Stimulated activated naive CD4-positive, alpha-beta T cell treated with Interleukin-2 at 50 U/mL for 16 hours (primary cell): ENCODE measurements at regions not wholly inside any gene's neighbourhood (a gene's known extent, or its start where the extent isn't known, plus 50 kb on each side); places are given as distances from the start of the nearest gene placed in this dataset.

Experiments
- DNase-seq: peaks from one replicate; lab custom pipeline; 2025; lab: John Stamatoyannopoulos, UW

- no peak for DNase-seq
Measured at GRCh38 chr5:129821477-129822131, 73.7 kb downstream of the MINAR2 start.

- DNase-seq, result no peak
Measured at GRCh38 chr5:129830288-129830687, 74.0 kb upstream of the CHSY3 start.

- DNase-seq, result no peak
Measured at GRCh38 chr5:129836321-129836720, 67.9 kb upstream of the CHSY3 start.

GRCh38 chr5:129844764-129845163 lies 59.5 kb upstream of the CHSY3 start:
- no peak for DNase-seq

- peak; percentile 44 for DNase-seq
Measured at GRCh38 chr5:129852747-129853352, 51.4 kb upstream of the CHSY3 start.

- DNase-seq, result no peak
Measured at GRCh38 chr5:129853588-129853987, 50.7 kb upstream of the CHSY3 start.
